ENCODE measurements at regions not wholly inside any gene's neighbourhood (a gene's known extent, or its start where the extent isn't known, plus 50 kb on each side); places are given as distances from the start of the nearest gene placed in this dataset.

GRCh38 chr12:60872850-60873713, 1277.3 kb downstream of the SLC16A7 start:
- no peak overlapping the region for H3K4me3 ChIP-seq (ENCODE audit: low read depth, low read length)
- TF ChIP-seq CTCF (IDR thresholded peaks at IDR 0.05; ENCODE audit: borderline replicate concordance, insufficient read depth, low read depth, low read length) = no peak

- H3K4me3 ChIP-seq (ENCODE audit: low read depth, low read length) = no peak overlapping the region
- TF ChIP-seq CTCF (IDR thresholded peaks at IDR 0.05; ENCODE audit: borderline replicate concordance, insufficient read depth, low read depth, low read length) = no peak
Observed at GRCh38 chr12:60874091-60874490, 1278.3 kb downstream of the SLC16A7 start.

GRCh38 chr12:60920841-60921495, 1325.1 kb downstream of the SLC16A7 start:
- no peak overlapping the region for H3K4me3 ChIP-seq (ENCODE audit: low read depth, low read length)

GRCh38 chr12:60921541-60921940, 1325.7 kb downstream of the SLC16A7 start:
- no peak overlapping the region for H3K4me3 ChIP-seq (ENCODE audit: low read depth, low read length)
- TF ChIP-seq CTCF (IDR thresholded peaks at IDR 0.05; ENCODE audit: borderline replicate concordance, insufficient read depth, low read depth, low read length) = no peak

More at GRCh38 chr12:60920841-60921495, 1325.1 kb downstream of the SLC16A7 start:
- TF ChIP-seq CTCF (IDR thresholded peaks at IDR 0.05; ENCODE audit: borderline replicate concordance, insufficient read depth, low read depth, low read length) = no peak

- no peak overlapping the region for H3K4me3 ChIP-seq (ENCODE audit: low read depth, low read length)
- TF ChIP-seq CTCF (IDR thresholded peaks at IDR 0.05; ENCODE audit: borderline replicate concordance, insufficient read depth, low read depth, low read length) = no peak
Observed at GRCh38 chr12:60926256-60926655, 1330.4 kb downstream of the SLC16A7 start.

GRCh38 chr12:60930151-60930550, 1330.1 kb upstream of the USP15 start:
- TF ChIP-seq CTCF (IDR thresholded peaks at IDR 0.05; ENCODE audit: borderline replicate concordance, insufficient read depth, low read depth, low read length) = no peak
- no peak overlapping the region for H3K4me3 ChIP-seq (ENCODE audit: low read depth, low read length)

Measured in GM12875 (cell line).